Stimulated activated CD4-positive, alpha-beta T cell treated with anti-CD3 and anti-CD28 coated beads, Interleukin-1b, Interleukin-23, amount 100 ng/mL, for 24 hours (primary cell): ENCODE measurements at regions not wholly inside any gene's neighbourhood (a gene's known extent, or its start where the extent isn't known, plus 50 kb on each side); places are given as distances from the start of the nearest gene placed in this dataset.

Experiments used
- DNase-seq, 4 experiments: peaks; one replicate each; pipeline ENCODE4 v3.0.0-alpha.2; 2020; ENCODE audit warnings: low read depth in 4 of 4, low spot score in 1 of 4

- no peak for DNase-seq
Observed at GRCh38 chr21:38691631-38692030, 114.1 kb upstream of the ETS2 start.

DNA sequence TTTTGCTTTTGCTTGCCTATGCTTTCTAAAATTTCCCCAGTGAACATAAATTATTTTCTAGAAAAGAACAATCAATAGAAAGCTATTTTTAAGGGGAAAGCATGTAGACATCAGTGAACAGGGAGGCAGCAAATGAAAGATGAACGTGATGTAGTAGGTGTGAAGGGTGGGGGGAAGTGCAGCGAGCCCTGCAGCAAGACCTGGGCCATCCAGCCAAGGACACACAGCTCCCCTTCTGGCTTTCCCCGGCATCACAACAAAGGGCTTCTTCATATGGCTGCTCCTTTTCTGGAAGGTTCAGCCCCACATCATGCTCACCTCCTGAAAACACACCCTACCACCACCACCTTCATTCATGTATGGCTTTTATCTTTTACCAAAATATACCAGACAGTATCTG is 109.2 kb upstream of the ETS2 start:
- no peak for DNase-seq

- DNase-seq = no peak
Observed at GRCh38 chr21:38699048-38699447, 106.7 kb upstream of the ETS2 start.

GRCh38 chr21:38702196-38702595 is 103.5 kb upstream of the ETS2 start:
- DNase-seq = no peak

GRCh38 chr21:38709876-38710275 is 95.9 kb upstream of the ETS2 start:
- DNase-seq = no peak

DNA sequence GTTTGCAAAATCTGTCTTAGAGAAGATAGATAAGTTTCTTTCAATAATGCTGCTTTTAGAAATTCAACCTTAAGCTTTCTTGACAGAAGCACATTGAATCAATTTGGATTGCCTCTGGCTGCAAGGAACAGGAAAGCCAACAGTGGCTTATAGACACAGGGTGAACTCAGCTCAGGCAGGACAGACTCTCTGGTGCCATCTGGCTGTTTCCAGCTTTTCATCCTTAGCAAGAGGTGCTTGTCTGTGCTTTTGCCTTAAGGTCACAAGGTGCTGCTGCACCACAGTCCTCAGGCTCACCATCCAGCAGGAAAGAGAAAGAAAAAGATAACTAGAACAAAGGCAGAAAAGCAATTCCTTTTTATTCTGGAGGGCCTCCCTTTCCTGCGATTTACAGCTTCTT is 93.7 kb upstream of the ETS2 start:
- no peak for DNase-seq

DNA sequence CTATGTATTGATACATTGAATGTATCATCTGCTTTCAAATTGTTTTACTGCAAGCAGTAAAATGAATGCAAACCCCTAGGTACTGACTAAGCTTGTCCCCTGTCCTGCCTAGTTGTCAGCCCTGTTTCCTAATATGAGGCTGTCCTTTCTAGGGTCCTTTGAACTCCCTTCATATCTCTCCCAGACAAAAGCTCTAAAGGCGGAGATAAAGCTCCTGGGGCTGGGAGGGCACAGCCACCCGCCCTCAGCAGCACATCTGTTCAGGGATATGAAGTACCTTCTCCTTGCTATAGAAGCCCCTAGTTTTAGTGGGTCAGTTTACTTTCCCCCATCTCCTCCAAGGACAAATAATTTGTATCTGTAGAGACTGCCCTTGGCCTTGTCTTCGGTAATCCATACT is 93.1 kb upstream of the ETS2 start:
- no peak for DNase-seq

DNA sequence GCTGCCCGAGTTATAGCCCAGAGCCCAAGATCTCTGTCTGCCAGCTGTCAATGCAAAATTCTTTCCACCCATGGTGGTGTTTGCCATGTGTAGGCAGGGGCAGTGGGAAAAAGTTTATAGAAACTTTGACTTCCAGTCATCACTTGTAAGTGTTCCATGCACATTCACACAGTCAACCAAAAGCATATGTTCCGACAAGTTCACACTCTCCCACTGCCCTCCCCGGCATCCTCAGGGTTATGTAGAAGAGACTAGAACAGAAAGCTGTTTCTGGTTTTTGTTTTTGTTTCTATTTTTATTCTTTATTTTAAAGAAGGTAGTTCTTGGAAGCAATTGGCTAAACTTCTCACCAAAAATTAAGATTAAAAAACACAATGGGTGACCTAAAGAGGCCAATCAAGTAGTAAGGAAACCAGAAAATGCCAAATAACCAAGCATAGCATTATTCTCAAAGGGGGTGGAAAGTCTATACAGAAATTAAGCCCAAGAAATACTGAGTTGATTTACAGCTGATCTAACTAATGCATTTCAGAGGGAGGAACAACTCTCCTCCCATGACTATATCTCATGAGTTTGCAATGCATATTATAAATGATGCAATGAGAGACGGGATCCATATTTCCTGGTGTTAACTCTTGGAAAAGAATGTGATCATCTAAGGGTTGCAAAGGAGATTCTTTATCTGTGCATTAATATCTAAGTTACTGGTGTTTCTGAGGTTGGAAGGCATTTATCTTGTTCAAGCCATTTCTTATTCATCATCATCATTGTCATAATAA is 91.5 kb upstream of the ETS2 start:
- DNase-seq = no peak

DNA sequence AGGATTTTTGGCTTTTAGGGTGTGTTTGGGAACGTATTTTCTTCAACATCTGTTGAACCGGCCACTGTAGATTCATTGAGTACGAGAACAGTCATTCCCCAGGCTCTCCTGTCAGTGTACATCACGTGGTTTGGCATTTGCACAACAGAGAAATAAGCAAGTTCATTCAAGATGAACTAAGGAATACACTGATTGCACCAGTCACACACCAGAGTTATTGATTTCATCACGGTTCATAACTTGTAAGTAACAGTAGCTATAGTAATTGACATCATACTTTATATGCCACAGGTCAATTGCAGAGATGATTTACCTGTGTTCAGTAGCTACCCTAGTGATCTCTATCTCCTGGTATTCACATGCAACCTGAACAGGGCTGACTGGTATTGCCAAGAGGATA is 90.7 kb upstream of the ETS2 start:
- no peak for DNase-seq

DNA sequence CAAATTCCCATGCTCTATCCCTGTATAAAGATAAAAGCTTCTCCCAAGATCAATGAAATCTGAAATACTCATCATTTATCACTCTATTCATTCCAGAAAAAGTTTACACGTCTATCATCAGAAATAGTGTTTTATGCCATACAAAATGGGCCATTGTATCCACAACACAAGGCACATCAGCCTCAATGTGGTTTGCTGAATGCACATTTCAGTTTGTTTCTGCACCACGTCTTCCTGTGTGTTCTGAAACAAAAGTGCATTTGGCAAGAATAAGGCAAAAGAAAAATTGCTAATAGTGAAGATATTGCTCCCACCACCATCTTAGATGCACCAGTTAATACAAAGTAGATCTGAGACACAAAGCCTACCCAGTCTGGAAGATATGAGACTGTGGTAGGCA is 89.6 kb upstream of the ETS2 start:
- DNase-seq = no peak

GRCh38 chr21:38716942-38717341 is 88.8 kb upstream of the ETS2 start:
- no peak for DNase-seq

- DNase-seq = no peak
Observed at GRCh38 chr21:38718481-38718880, 87.2 kb upstream of the ETS2 start.

GRCh38 chr21:38720074-38720473 is 85.7 kb upstream of the ETS2 start:
- no peak for DNase-seq

- no peak for DNase-seq
Observed at GRCh38 chr21:38721055-38721454, 84.7 kb upstream of the ETS2 start.

DNA sequence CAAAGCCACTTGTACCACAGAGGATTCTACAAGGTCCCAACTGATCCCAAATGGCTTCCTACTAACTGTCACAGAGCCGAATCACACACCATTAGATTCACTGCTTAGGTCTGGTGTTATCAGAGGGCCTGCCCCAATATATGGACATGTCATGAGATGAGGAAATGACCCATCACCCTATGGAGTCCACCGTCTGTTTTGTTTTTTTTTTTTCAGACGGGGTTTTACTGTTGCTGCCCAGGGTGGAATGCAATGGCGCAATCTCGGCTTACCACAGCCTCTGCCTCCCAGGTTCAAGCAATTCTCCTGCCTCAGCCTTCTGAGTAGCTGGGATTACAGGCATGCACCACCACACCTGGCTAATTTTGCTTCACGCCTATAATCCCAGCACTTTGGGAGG is 83.8 kb upstream of the ETS2 start:
- DNase-seq = no peak

- no peak for DNase-seq
Observed at GRCh38 chr21:38725196-38726157, 80.3 kb upstream of the ETS2 start.

DNA sequence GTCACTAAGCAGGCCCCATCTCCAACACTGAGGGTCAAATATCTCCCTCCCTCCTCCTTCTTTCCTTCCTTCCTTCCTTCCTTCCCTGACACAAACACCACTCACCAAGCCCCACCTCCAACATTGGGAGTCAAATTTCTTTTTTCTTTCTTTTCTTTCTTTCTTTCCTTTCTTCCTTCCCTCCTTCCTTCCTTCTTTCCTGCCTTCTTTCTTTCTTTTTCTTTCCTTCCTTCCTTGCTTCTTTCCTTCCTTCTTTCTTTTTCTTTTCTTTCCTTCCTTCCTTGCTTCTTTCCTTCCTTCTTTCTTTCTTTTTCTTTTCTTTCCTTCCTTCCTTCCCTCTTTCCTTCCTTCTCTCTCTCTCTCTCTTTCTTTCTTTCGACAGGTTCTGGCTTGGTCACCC is 79.2 kb upstream of the ETS2 start:
- no peak for DNase-seq

- DNase-seq = no peak
Observed at GRCh38 chr21:38729291-38729690, 76.4 kb upstream of the ETS2 start.

GRCh38 chr21:38729754-38730379 is 75.9 kb upstream of the ETS2 start:
- no peak for DNase-seq

- DNase-seq = peak; percentile 48 to 72 (median 62)
Observed at GRCh38 chr21:38733972-38734546, 71.7 kb upstream of the ETS2 start.

DNA sequence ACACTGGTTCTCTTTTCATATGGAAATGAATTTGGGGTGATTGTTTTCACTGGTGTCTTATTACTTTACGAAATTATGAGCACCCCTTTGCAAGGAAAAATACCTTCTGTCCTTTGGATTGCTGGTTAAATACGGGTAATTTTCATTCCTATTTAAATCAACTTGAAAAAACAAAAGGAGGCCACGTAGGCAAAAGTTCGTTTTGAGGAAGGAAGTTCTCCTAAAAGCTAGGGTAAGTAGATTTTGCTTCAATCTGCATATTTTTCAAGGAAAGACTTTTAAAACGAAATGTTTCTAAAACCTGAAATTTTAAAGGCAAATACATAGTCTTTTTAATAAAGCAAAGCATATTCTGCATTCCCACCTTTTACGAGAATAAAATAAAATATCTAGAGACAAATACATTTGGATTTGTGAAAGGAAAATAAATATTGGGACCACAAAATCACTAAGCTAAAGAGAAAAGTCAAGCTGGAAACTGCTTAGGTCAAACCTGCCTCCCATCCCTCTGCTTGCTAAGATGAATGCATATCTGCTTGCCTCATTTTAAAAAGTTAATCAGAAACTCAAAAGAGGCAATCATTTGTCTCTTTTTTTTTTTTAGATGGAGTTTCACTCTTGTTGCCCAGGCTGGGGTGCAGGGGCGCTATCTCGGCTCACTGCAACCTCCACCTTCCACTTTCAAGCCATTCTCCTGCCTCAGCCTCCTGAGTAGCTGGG is 70.9 kb upstream of the ETS2 start:
- DNase-seq = no peak
